ENCODE measurements at regions not wholly inside any gene's neighbourhood (a gene's known extent, or its start where the extent isn't known, plus 50 kb on each side); places are given as distances from the start of the nearest gene placed in this dataset.

GRCh38 chr6:47419621-47420020 is 58.0 kb upstream of the CD2AP start:
- TF ChIP-seq CTCF (conservative IDR thresholded peaks at IDR 0.05; ENCODE audit: low read length): no peak
- no peak for TF ChIP-seq EZH2phosphoT487 (IDR thresholded peaks at IDR 0.05; ENCODE audit: borderline replicate concordance, low read depth, low read length)

Measured in OCI-LY7 (cell line).